Activated T-helper 17 cell treated with anti-CD3 and anti-CD28 coated beads, Interleukin-2, amount 50 U/mL, for 72 hours (primary cell): ENCODE measurements at regions not wholly inside any gene's neighbourhood (a gene's known extent, or its start where the extent isn't known, plus 50 kb on each side); places are given as distances from the start of the nearest gene placed in this dataset.
"Not testable (repeated sequence)": the region's sequence is repeated elsewhere in the genome, so short reads cannot be mapped to it uniquely, and the experiment has no call there.

Source experiments
- ATAC-seq: fragments of 150-1000 bp; cut with Tn5 transposase; replicated peaks from 2 replicates; pipeline ENCODE4 v1.10.0; 2021; ENCODE audit warnings: mild to moderate bottlenecking, moderate library complexity
- H3K27ac Mint-ChIP-seq: one replicate; pipeline ENCODE4 v1.8.0; 2022; ENCODE audit warnings: mixed read lengths
- H3K27me3 Mint-ChIP-seq: one replicate; pipeline ENCODE4 v1.8.0; 2022; ENCODE audit warnings: mixed read lengths
- H3K36me3 Mint-ChIP-seq: one replicate; pipeline ENCODE4 v1.8.0; 2022; ENCODE audit warnings: low read depth, mild to moderate bottlenecking, mixed read lengths
- H3K4me1 Mint-ChIP-seq: one replicate; pipeline ENCODE4 v1.8.0; 2022; ENCODE audit warnings: mixed read lengths
- H3K4me3 Mint-ChIP-seq: one replicate; pipeline ENCODE4 v1.8.0; 2022; ENCODE audit warnings: mild to moderate bottlenecking, mixed read lengths
- H3K9me3 Mint-ChIP-seq: one replicate; pipeline ENCODE4 v1.8.0; 2022; ENCODE audit warnings: mixed read lengths

DNA sequence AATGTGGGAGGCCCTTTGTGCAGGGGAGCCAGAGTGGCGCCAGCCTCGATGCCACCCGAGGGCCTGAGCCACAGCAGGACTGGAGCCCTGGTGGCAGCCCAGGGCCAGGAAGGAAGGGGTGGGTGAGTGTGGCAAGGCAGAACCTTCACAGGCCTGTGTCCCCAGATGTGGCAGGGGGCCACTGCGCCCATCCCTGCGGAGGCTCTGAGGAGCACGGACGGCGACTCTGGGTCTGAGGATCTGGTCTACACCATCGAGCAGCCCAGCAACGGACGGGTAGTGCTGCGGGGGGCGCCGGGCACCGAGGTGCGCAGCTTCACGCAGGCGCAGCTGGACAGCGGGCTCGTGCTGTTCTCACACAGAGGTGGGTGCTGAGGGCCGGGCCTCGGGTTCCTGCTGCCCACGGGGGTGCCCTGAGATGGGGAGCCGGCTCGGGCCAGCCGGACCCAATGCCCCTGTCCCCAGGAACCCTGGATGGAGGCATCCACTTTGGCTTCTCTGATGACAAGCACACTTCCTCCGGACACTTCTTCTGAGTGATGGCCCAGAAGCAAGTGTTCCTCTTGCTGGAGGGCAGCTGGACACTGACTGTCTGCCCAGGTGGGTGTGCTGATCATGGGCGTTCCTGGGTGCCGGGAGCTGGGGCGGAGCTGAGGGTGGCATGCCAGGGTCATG is 173.6 kb downstream of the TBC1D2B start:
- H3K27me3 Mint-ChIP-seq, H3K36me3 Mint-ChIP-seq, H3K4me3 Mint-ChIP-seq, ATAC-seq, H3K4me1 Mint-ChIP-seq, H3K9me3 Mint-ChIP-seq, H3K27ac Mint-ChIP-seq: not testable (repeated sequence)

DNA sequence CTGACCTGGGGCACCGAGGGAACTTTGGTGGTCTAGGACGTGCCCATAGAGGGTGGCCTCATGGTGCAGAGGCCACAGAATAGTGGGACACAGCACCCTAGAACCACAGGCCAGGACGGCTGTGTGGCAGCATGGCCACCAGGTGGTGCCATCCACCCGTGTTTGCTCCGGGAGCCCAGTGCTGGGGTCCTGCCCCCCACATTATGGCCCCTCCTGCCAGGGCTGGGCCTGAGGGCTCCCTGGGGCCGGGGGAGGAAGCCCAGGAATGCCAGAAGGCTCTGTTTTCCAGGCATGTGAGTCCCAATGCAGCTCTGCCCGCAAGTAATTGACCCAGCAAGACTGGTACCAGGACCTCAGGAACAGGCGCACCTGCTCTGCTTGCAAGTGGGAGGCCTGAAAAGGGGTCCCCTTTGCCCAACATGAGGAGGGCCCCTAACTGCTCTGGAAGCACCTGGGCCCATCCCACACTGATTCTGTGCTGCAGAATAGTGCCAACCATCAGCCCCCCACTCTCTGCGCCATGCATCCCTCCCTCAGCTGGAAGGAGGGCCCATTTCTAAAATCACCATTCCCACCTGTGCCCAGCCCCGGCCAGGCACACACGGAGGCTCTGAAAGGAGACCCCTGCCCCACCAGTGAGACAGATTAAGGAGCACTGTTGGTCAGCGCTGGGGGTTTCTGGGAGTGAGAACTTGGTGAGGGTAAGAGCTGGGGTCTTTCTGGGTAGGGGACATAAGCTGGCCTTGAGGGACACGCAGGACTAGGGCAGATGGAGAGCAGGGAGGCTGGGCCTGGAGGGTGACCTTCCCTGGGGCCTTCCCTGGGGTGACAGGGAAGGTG is 174.4 kb downstream of the TBC1D2B start:
- ATAC-seq, result peak; percentile 42
- not testable (repeated sequence) for H3K9me3 Mint-ChIP-seq, H3K27me3 Mint-ChIP-seq, H3K27ac Mint-ChIP-seq, H3K36me3 Mint-ChIP-seq, H3K4me1 Mint-ChIP-seq, H3K4me3 Mint-ChIP-seq

DNA sequence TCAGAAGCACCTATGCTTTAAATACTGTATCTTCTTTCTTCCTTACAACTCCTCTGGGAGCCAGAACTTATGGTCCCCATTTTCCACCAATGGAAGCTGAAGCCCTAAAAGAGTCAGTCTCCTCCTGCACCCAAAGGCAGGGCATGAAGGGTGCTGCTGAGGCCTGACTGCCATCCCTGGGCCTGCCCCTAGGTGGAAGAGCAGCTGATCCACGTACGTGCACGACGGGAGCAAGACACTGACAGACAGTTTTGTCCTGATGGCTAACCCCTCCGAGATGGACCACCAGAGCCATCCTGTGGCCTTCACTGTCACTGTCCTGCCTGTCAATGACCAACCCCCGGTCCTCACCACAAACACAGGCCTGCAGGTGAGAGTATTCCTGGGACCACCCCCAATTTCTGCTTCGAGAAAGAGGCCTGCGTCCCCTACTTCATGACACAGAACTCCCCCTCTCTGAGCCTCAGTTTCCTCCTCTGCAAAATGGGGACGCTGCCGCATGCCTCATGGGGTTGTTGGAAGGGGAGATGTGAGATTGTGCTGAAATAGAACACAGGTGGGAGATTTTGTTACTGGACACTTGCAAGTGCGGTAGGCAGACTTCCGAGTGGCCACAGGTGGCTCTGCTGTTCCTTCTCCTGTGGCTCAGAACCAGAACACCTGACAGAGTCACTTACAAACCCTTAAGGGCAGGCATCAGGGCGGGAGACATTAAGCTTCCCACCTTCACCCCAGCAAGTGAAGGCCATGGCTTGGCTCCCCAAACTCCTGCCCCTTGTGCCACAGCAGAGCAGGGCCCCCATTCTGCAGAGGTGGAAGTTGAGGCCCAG is 175.4 kb downstream of the TBC1D2B start:
- no peaks in the 10 kb centered on the region for H3K27me3 Mint-ChIP-seq
- no peak overlapping the region for H3K4me3 Mint-ChIP-seq
- H3K4me1 Mint-ChIP-seq, result no peaks in the 10 kb centered on the region
- no peak for ATAC-seq
- H3K9me3 Mint-ChIP-seq, result no peaks in the 10 kb centered on the region
- H3K36me3 Mint-ChIP-seq, result no peaks in the 10 kb centered on the region
- no peak overlapping the region for H3K27ac Mint-ChIP-seq

DNA sequence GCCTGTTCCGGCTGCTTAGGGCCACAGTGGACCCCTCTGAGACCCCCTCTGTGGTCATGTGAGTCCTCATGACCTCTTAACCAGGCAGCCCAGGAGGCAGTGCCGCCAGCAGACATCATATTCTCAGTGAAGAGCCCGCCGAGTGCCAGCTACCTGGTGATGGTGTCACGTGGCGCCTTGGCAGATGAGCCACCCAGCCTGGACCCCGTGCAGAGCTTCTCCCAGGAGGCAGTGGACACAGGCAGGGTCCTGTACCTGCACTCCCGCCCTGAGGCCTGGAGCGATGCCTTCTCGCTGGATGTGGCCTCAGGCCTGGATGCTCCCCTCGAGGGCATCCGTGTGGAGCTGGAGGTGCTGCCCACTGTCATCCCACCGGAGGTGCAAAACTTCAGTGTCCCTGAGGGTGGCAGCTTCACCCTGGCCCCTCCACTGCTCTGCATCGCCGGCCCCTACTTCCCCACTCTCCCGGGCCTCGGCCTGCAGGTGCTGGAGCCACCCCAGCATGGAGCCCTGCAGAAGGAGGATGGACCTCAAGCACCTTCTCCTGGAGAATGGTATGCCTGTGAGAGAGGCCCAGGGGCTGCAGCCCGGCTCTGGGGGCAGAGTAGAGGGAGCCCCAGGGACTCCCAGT is 176.1 kb downstream of the TBC1D2B start:
- Mint-ChIP-seq H3K27me3 (no peaks in the 10 kb centered on the region), H3K36me3 (no peaks in the 10 kb centered on the region), H3K4me1 (no peaks in the 10 kb centered on the region), H3K27ac (no peak overlapping the region), H3K4me3 (no peak overlapping the region), H3K9me3 (no peaks in the 10 kb centered on the region)
- no peak for ATAC-seq

DNA sequence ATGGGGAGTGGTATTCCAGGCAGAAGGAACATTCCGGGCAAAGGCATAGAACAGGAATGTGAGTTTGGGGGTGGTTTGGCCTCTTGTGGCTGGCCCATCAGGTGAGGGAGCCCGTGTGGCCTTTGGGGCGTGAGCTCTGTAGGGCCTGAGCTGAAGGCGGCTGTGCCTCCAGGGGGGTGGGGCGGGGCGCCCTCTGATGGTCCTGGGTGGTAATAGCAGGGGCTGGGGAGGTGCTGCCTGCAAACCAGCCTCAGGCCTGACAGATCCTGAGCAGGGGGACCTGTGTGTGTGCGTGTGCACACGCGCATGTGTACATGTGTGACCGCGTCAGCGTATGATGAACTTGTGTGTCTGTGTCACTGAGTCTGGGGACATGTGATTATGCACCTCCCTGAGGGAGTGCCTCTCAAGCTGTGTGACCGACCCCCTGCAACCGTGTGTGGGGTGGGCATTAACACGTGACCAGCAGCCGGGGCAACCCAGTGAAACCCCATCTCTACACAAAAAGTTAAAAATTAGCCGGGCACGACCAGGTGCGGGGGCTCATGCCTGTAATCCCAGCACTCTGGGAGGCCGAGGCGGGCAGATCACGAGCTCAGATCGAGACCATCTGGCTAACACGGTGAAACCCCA is 177.1 kb downstream of the TBC1D2B start:
- not testable (repeated sequence) for H3K27me3 Mint-ChIP-seq, H3K36me3 Mint-ChIP-seq, H3K9me3 Mint-ChIP-seq, H3K4me3 Mint-ChIP-seq, H3K4me1 Mint-ChIP-seq, H3K27ac Mint-ChIP-seq
- peak; percentile 74 for ATAC-seq

DNA sequence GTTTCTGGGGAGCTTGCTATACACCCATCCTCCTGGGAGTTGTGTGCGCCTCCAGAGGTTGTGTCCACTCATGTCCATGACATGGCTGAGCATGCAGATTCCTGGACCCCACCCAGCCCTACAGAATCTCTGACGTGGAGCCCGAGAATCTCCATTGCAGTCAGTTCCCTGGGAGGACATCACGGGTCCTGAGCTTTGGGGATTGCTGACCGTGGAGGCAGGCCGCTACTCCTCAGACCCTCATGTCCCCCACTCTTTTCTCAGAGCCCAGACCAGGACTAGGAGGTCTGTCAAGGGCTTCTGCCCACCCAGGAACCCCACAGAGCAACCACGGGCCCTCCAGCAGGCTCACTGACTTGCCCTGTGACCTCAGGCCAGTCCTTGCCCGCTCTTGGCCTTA is 177.7 kb downstream of the TBC1D2B start:
- not testable (repeated sequence) for ATAC-seq, H3K4me1 Mint-ChIP-seq, H3K4me3 Mint-ChIP-seq, H3K9me3 Mint-ChIP-seq, H3K36me3 Mint-ChIP-seq, H3K27ac Mint-ChIP-seq, H3K27me3 Mint-ChIP-seq

DNA sequence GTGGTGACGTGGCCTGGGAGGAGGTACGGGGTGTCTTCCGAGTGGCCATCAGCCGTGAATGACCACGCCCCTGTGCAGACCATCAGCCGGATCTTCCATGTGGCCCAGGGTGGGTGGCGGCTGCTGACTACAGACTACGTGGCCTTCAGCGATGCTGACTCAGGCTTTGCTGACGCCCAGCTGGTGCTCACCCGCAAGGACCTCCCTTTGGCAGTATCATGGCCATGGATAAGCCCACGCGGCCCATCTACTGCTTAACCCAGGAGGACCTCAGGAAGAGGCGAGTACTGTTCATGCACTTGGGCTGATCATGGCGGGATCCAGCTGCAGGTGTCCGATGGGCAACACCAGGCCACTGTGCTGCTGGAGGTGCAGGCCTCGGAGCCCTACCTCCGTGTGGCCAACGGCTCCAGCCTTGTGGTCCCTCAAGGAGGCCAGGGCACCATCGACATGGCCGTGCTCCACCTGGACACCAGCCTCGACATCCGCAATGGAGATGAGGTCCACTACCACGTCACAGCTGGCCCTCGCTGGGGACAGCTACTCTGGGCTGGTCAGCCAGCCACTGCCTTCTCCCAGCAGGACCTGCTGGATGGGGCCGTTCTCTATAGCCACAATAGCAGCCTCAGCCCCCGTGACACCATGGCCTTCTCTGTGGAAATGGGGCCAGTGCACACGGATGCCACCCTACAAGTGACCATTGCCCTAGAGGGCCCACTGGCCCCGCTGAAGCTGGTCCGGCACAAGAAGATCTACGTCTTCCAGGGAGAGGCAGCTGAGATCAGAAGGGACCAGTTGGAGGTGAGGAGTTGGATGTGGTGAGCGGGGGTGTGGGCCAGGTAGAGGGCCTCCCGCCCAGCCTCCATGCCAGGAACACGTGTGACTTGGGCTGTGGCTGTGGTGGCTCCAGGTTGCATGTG is 178.4 kb downstream of the TBC1D2B start:
- no peak overlapping the region for H3K4me3 Mint-ChIP-seq
- H3K27ac Mint-ChIP-seq, result no peak overlapping the region
- no peaks in the 10 kb centered on the region for H3K4me1 Mint-ChIP-seq
- peaks cover 6% of the 10 kb centered on the region for H3K27me3 Mint-ChIP-seq
- ATAC-seq, result no peak
- H3K36me3 Mint-ChIP-seq, result no peaks in the 10 kb centered on the region
- H3K9me3 Mint-ChIP-seq, result no peaks in the 10 kb centered on the region

DNA sequence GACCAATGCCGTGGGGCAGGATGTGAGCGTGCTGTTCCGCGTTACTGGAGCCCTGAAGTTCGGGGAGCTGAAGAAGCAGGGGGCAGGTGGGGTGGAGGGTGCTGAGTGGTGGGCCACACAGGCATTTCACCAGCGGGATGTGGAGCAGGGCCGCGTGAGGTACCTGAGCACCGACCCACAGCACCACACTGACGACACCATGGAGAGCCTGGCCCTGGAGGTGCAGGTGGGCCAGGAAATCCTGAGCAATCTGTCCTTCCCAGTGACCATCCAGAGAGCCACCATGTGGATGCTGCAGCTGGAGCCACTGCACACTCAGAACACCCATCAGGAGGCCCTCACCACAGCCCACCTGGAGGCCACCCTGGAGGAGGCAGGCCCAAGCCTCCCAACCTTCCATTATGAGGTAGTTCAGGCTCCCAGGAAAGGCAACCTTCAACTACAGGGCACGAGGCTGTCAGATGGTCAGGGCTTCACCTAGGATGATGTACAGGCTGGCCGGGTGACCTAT is 179.6 kb downstream of the TBC1D2B start:
- Mint-ChIP-seq H3K27ac (no peak overlapping the region), H3K36me3 (no peaks in the 10 kb centered on the region), H3K27me3 (peaks cover 6% of the 10 kb centered on the region), H3K4me1 (no peaks in the 10 kb centered on the region), H3K4me3 (no peak overlapping the region), H3K9me3 (no peaks in the 10 kb centered on the region)
- no peak for ATAC-seq

DNA sequence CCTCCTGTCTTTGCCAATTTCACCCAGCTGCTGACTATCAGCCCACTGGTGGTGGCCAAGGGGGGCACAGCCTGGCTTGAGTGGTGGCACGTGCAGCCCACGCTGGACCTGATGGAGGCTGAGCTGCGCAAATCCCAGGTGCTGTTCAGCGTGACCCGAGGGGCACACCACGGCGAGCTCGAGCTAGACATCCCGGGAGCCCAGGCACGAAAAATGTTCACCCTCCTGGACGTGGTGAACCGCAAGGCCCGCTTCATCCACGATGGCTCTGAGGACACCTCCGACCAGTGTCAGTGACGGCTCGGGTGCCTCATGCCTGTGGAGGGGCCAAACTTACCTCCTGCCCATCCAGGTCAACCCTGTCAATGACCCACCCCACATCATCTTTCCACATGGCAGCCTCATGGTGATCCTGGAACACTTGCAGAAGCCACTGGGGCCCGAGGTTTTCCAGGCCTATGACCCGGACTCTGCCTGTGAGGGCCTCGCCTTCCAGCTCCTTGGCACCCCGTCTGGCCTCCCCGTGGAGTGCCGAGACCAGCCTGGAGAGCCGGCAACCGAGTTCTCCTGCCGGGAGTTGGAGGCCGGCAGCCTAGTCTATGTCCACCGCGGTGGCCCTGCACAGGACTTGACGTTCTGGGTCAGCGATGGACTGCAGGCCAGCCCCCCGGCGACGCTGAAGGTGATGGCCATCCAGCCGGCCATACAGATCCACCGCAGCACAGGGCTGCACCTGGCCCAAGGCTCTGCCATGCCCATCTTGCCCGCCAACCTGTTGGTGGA is 180.2 kb downstream of the TBC1D2B start:
- H3K27ac Mint-ChIP-seq, H3K4me3 Mint-ChIP-seq, H3K4me1 Mint-ChIP-seq, H3K27me3 Mint-ChIP-seq, H3K36me3 Mint-ChIP-seq, ATAC-seq, H3K9me3 Mint-ChIP-seq: not testable (repeated sequence)

DNA sequence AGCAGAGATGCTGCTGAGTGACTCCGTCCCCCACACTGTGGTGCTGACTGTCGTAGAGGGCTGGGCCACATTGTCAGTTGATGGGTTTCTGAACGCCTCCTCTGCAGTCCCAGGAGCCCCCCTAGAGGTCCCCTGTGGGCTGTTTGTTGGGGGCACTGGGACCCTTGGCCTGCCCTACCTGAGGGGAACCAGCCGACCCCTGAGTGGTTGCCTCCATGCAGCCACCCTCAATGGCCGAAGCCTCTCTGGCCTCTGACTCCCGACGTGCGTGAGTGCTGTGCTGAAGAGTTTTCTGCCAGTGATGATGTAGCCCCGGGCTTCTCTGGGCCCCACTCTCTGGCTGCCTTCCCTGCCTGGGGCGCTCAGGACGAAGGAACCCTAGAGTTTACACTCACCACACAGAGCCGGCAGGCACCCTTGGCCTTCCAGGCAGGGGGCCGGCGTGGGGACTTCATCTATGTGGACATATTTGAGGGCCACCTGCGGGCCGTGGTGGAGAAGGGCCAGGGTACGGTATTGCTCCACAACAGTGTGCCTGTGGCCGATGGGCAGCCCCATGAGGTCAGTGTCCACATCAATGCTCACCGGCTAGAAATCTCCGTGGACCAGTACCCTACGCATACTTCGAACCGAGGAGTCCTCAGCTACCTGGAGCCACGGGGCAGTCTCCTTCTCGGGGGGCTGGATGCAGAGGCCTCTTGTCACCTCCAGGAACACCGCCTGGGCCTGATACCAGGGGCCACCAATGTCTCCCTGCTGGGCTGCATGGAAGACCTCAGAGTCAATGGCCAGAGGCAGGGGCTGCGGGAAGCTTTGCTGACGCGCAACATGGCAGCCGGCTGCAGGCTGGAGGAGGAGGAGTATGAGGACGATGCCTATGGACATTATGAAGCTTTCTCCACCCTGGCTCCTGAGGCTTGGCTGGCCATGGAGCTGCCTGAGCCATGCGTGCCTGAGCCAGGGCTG is 181.1 kb downstream of the TBC1D2B start:
- H3K27ac Mint-ChIP-seq, H3K4me3 Mint-ChIP-seq, H3K9me3 Mint-ChIP-seq: not testable (repeated sequence)

DNA sequence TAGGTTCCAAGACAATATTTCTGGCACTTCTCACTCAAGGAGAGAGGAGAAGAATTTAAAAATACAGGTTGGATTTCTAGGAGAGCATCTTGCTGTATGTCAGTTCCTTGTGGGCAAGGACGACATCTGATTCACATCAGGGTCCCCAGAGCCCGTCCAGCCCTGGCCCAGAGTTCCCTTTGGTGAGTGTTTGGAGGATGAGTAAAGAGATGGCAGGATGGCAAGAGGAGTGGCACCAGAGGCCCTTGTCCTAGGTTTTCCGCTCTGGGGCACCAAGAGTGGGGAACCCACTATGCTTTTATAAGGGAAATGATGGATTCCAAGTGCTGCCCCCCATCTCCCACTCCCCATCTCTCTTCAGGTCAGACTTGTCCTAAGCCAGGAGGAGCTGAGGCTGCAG is 181.8 kb downstream of the TBC1D2B start:
- H3K27me3 Mint-ChIP-seq, result peaks cover 6% of the 10 kb centered on the region
- H3K36me3 Mint-ChIP-seq, result no peaks in the 10 kb centered on the region
- ATAC-seq, result no peak
- H3K9me3 Mint-ChIP-seq, result no peaks in the 10 kb centered on the region
- no peaks in the 10 kb centered on the region for H3K4me1 Mint-ChIP-seq
- H3K27ac Mint-ChIP-seq, result no peak overlapping the region
- no peak overlapping the region for H3K4me3 Mint-ChIP-seq

More for the DNA sequence above, 181.1 kb downstream of the TBC1D2B start:
- not testable (repeated sequence) for H3K27me3 Mint-ChIP-seq, H3K4me1 Mint-ChIP-seq, H3K36me3 Mint-ChIP-seq, ATAC-seq

DNA sequence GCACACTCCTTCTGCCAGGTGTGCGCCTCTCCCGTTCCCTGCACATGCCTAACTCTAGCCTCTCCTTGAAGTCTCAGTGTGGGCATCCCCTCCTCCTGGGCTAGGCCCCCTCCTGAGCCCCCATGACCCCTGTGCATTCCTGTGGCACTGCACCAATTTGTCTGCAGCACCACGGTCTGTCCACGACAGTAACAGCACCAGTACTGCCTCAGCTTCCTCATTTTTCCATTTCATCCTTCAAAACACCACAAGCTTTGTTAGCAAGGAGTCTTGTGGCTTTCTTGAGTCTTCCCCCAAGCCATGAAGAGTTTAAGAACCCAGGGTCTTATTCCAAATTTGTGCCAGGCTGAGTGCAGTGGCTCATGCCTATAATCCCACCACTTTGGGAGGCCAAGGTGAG is 182.4 kb downstream of the TBC1D2B start:
- not testable (repeated sequence) for H3K36me3 Mint-ChIP-seq, H3K4me1 Mint-ChIP-seq, H3K4me3 Mint-ChIP-seq, H3K27me3 Mint-ChIP-seq, H3K9me3 Mint-ChIP-seq, H3K27ac Mint-ChIP-seq, ATAC-seq
